ENCODE measurements at regions not wholly inside any gene's neighbourhood (a gene's known extent, or its start where the extent isn't known, plus 50 kb on each side); places are given as distances from the start of the nearest gene placed in this dataset.

DNA sequence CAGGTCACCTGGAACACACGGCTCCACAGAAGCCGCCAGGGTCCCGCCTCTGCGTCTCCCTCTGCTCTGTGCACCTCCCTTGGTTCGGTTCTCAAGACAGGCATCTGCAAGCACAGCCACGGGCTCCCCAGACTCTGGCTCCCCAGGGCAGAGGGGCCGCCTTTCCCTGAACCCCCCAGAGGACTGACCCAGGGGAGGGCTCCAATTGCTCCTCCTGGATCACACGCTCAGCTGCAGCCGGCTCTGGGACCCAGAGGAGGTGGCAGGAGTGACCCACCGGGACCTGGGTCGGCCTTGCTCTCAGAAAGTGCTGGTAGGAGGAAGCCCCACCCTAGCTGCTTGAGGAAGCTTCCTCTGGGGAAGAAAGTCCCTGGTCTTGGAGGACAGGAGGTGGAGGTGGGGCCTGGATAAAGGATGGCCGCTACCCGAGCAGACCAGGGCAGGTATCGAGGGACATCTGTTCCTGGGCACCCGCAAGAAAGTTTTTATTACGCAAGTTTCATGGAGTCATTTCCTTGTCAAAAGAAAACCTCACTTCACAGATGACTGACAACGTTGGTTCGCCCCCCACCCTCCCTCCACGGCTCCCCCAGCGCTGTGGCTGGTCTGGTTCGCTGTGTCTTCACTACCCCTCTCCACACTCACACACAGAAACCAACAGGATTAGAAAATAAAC, 103.9 kb upstream of the AFDN start:
- TF ChIP-seq, protein P1, sequence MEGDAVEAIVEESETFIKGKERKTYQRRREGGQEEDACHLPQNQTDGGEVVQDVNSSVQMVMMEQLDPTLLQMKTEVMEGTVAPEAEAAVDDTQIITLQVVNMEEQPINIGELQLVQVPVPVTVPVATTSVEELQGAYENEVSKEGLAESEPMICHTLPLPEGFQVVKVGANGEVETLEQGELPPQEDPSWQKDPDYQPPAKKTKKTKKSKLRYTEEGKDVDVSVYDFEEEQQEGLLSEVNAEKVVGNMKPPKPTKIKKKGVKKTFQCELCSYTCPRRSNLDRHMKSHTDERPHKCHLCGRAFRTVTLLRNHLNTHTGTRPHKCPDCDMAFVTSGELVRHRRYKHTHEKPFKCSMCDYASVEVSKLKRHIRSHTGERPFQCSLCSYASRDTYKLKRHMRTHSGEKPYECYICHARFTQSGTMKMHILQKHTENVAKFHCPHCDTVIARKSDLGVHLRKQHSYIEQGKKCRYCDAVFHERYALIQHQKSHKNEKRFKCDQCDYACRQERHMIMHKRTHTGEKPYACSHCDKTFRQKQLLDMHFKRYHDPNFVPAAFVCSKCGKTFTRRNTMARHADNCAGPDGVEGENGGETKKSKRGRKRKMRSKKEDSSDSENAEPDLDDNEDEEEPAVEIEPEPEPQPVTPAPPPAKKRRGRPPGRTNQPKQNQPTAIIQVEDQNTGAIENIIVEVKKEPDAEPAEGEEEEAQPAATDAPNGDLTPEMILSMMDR (conservative IDR thresholded peaks at IDR 0.05), result no peak
- TF ChIP-seq ZFX (IDR thresholded peaks at IDR 0.05), result no peak
